ENCODE measurements at regions not wholly inside any gene's neighbourhood (a gene's known extent, or its start where the extent isn't known, plus 50 kb on each side); places are given as distances from the start of the nearest gene placed in this dataset.

DNA sequence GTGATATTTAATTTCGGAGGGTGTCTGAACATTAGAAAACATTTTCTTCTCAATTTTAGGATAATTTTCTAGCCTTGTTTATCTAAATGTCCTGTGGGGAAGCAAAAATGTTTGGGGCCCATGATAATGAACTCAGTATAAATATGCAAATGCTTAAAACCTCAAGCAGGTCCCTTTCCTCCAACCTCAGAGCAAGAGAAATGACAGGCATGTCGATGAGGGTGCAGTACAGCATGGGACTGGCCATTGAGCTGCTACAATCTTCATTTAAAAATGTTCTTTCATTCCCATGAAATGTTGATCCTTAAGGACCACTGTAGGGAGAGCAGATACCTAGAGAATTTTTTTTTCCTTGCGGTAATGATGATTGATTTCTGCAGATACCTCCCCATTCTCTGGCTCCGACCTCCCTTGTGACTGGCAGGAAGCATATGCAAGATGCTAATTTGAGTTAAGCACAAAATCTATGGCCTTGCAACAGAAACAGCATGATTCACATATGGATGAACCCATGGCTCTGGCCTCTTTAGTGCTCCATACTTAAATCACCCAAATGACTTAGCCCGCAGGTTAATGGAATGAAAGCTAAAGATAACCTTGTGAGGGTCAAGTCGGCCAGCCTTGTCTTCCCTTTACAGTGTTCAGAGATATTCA lies 243.3 kb downstream of the SOX4 start:
- DNase-seq (ENCODE audit: low spot score): no peak
- Histone ChIP-seq H3K79me2 (ENCODE audit: insufficient read depth, low read depth, low read length) (no peaks in the 10 kb centered on the region), H3K9me2 (ENCODE audit: insufficient read depth, low read length) (no peaks in the 10 kb centered on the region), H4K20me1 (ENCODE audit: insufficient read depth, low read length) (no peaks in the 10 kb centered on the region), H3K4me1 (ENCODE audit: insufficient read depth, low read length, poor library complexity, severe bottlenecking) (no peaks in the 10 kb centered on the region), H3K9me3 (ENCODE audit: low read length) (no peaks in the 10 kb centered on the region), H2AFZ (ENCODE audit: low read length) (no peak overlapping the region), H3K4me3 (ENCODE audit: low read depth, low read length, poor library complexity, severe bottlenecking) (no peak overlapping the region), H3K36me3 (ENCODE audit: insufficient read depth, low read length) (no peaks in the 10 kb centered on the region), H3K27ac (ENCODE audit: low read depth, low read length, poor library complexity, severe bottlenecking) (no peak overlapping the region), H3K4me2 (ENCODE audit: low read length) (no peak overlapping the region)
- TF ChIP-seq, protein P1, sequence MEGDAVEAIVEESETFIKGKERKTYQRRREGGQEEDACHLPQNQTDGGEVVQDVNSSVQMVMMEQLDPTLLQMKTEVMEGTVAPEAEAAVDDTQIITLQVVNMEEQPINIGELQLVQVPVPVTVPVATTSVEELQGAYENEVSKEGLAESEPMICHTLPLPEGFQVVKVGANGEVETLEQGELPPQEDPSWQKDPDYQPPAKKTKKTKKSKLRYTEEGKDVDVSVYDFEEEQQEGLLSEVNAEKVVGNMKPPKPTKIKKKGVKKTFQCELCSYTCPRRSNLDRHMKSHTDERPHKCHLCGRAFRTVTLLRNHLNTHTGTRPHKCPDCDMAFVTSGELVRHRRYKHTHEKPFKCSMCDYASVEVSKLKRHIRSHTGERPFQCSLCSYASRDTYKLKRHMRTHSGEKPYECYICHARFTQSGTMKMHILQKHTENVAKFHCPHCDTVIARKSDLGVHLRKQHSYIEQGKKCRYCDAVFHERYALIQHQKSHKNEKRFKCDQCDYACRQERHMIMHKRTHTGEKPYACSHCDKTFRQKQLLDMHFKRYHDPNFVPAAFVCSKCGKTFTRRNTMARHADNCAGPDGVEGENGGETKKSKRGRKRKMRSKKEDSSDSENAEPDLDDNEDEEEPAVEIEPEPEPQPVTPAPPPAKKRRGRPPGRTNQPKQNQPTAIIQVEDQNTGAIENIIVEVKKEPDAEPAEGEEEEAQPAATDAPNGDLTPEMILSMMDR (conservative IDR thresholded peaks at IDR 0.05; ENCODE audit: low read length): no peak
- no peak for TF ChIP-seq EZH2phosphoT487 (IDR thresholded peaks at IDR 0.05; ENCODE audit: borderline replicate concordance, low read depth, low read length)
- intact Hi-C loops (cut with micrococcal nuclease; ENCODE audit: unreplicated experiment): no loop called here
- no TSS peak for BruUV-seq (replicated peaks)
- ChIA-PET POLR2A (interaction anchor here (0.7 kb wide), 1 partner anchor 769 kb away, joined by 3 read pairs; no protein-coding TSS in a partner anchor), CTCF (ENCODE audit: unreplicated experiment) (no interaction called here)

DNA sequence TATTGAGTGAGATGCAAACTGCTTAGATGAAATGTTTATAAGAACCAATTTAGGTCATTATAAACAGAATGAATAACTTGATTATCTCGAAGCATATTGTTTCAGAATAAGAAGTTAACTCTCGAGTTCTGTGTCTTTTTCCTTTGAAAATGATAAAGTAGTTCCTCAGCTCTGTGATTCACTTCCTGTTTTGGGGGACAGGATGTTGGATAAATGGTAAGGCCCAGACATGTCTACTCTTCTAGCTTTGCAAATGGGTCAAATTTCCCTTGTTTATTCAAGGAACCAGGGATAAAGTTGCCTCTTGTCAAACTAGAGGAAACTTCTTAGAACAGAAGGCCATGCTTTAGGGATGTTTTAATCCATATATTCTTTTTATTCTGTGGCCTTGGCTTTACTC lies 246.9 kb downstream of the SOX4 start:
- no peaks in the 10 kb centered on the region for H3K9me3 ChIP-seq (ENCODE audit: low read length)
- ChIA-PET POLR2A (no interaction called here), CTCF (ENCODE audit: unreplicated experiment) (no interaction called here)
- no TSS peak for BruUV-seq (replicated peaks)
- H3K36me3 ChIP-seq (ENCODE audit: insufficient read depth, low read length): no peaks in the 10 kb centered on the region
- H3K4me2 ChIP-seq (ENCODE audit: low read length): no peak overlapping the region
- H3K27ac ChIP-seq (ENCODE audit: low read depth, low read length, poor library complexity, severe bottlenecking): no peak overlapping the region
- no peaks in the 10 kb centered on the region for H4K20me1 ChIP-seq (ENCODE audit: insufficient read depth, low read length)
- TF ChIP-seq, protein P1 (conservative IDR thresholded peaks at IDR 0.05; ENCODE audit: low read length): no peak
- no peak for TF ChIP-seq EZH2phosphoT487 (IDR thresholded peaks at IDR 0.05; ENCODE audit: borderline replicate concordance, low read depth, low read length)
- no peaks in the 10 kb centered on the region for H3K9me2 ChIP-seq (ENCODE audit: insufficient read depth, low read length)
- no peak overlapping the region for H3K4me3 ChIP-seq (ENCODE audit: low read depth, low read length, poor library complexity, severe bottlenecking)
- H3K4me1 ChIP-seq (ENCODE audit: insufficient read depth, low read length, poor library complexity, severe bottlenecking): no peaks in the 10 kb centered on the region
- no peak overlapping the region for H2AFZ ChIP-seq (ENCODE audit: low read length)
- intact Hi-C loops (cut with micrococcal nuclease; ENCODE audit: unreplicated experiment): no loop called here
- DNase-seq (ENCODE audit: low spot score): no peak
- no peaks in the 10 kb centered on the region for H3K79me2 ChIP-seq (ENCODE audit: insufficient read depth, low read depth, low read length)

DNA sequence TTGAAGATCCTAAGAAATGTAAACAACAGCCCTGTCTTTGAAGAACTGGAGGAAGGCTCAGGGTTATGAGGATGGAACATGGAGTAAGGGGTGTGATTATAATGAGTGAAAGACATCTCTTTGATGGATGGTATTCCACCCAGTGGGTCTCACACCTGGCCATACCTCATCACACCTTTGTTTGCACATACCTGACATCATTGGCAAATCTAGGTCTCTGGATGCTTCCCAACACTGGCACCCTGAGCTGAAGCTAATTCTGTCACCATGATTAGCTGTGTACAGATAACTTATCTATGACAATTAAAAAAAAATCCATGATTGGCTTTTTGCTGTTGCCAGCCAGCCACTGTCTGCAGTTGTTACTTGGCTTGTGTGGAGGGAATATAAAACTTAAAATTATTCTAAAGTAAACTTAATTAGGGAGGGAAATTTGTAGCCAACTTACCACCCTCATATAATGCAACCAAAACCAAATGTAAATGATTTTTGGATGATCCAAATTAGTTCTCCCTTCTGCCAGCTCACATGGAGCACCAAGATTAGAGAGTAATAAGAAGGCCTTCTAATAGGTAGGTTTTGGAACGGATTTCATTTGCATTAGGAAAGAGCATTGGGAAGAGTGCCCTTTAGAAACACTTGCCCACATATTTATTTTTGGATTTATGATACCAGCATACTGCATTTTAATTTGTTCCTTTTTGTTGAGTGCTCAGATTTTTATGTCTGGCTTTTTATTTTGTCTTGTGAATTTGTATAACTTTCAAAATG lies 249.5 kb downstream of the SOX4 start:
- BruUV-seq (replicated peaks): no TSS peak

More for the DNA sequence above, 249.5 kb downstream of the SOX4 start:
- Histone ChIP-seq H3K27ac (ENCODE audit: low read depth, low read length, poor library complexity, severe bottlenecking) (no peak overlapping the region), H3K4me1 (ENCODE audit: insufficient read depth, low read length, poor library complexity, severe bottlenecking) (peaks cover 14% of the 10 kb centered on the region), H3K4me2 (ENCODE audit: low read length) (no peak overlapping the region), H3K4me3 (ENCODE audit: low read depth, low read length, poor library complexity, severe bottlenecking) (no peak overlapping the region), H4K20me1 (ENCODE audit: insufficient read depth, low read length) (no peaks in the 10 kb centered on the region), H3K36me3 (ENCODE audit: insufficient read depth, low read length) (no peaks in the 10 kb centered on the region), H3K79me2 (ENCODE audit: insufficient read depth, low read depth, low read length) (no peaks in the 10 kb centered on the region), H3K9me3 (ENCODE audit: low read length) (no peaks in the 10 kb centered on the region), H3K9me2 (ENCODE audit: insufficient read depth, low read length) (no peaks in the 10 kb centered on the region), H2AFZ (ENCODE audit: low read length) (no peak overlapping the region)
- no peak for DNase-seq (ENCODE audit: low spot score)
- intact Hi-C loops (cut with micrococcal nuclease; ENCODE audit: unreplicated experiment): no loop called here
- no peak for TF ChIP-seq EZH2phosphoT487 (IDR thresholded peaks at IDR 0.05; ENCODE audit: borderline replicate concordance, low read depth, low read length)
- TF ChIP-seq, protein P1 (conservative IDR thresholded peaks at IDR 0.05; ENCODE audit: low read length): no peak
- CTCF ChIA-PET (ENCODE audit: unreplicated experiment): no interaction called here
- POLR2A ChIA-PET: no interaction called here
